Activated naive CD4-positive, alpha-beta T cell (primary cell): ENCODE measurements at regions not wholly inside any gene's neighbourhood (a gene's known extent, or its start where the extent isn't known, plus 50 kb on each side); places are given as distances from the start of the nearest gene placed in this dataset.

Source experiments
- DNase-seq, 4 experiments: peaks; one replicate each; lab custom pipeline; 2025; lab: John Stamatoyannopoulos, UW

DNA sequence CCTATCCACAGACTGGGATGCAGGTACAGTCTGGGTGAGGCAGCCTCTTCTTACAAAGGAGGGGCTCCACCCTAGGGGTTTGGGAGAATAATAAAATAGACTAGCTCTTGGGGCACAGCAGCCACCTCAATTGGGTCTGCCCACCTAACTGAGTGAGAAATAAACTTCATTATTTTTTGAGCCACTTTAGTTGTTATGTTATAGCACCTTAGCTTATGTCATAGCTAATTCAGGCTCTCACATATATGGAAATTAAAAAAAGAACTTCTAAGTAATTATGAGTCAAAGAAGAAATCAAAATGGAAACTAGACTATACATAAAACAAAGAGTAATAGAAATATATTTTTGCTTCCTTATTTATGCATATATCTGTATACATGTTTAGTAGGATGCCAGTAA lies 318.5 kb upstream of the B3GALT2 start:
- DNase-seq, result no peak

DNA sequence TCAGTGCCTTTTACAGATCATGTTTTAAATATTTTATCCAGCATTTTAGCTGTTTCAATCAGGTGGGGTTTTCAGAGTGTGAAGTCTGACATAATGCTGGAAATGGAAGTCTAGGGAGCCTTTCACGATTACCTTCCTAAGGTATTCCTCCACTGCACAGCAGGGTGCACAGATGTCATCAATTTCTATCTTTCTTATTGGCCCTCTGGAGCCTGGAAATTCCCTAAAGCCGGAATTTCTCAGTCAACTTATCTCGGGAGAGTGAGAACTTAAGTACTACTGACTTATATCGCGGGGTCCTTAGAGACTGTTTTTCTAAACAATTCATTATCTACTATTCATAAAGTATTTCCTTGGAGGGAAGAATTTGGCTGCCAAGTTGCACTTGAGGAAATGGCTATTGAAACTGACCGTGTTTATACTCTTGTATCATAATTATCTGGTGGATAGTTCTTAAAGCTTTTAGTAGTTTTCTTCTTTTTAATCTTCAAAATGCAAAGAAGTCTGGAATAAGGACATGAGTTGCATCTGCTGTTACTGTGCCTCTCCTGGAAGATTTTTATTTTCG lies 311.8 kb upstream of the B3GALT2 start:
- no peak for DNase-seq

DNA sequence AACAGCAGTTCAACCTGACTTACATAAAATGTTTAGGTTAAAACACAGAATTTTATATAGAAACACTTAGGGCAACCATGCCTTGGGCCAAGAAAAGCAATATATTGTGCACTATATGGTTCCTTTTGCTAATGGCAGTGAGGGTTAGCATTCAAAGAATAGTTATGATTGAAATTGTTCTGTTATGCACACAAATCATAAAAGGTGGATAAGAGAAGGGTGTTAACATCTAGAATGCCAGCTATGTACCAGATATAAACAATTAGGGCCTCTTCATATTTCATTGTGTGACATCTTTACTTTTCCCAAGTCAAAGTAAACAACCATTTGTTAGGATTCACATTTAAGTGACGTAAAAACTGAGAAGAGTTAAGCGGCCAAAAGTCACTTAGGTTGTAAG lies 308.0 kb upstream of the B3GALT2 start:
- DNase-seq, result no peak

DNA sequence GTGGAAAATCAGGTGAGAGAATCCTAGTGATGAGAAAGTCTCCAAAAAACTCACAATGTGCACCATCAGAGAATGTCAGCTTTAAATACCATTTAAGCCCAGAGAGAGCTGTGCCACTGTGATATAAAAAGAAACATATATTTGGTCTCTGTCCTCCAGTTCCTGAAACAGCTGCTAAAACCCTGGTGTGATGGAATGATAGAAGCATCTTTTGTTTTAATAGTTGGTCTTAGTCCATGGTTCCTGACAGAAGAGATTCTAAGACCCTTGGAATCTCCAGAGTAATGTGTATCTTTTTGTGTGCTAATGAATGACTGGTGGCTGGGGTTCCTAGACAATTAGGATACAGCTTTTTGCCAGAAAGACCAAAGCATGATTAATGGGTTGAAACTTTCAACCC lies 302.8 kb upstream of the B3GALT2 start:
- DNase-seq, result no peak

DNA sequence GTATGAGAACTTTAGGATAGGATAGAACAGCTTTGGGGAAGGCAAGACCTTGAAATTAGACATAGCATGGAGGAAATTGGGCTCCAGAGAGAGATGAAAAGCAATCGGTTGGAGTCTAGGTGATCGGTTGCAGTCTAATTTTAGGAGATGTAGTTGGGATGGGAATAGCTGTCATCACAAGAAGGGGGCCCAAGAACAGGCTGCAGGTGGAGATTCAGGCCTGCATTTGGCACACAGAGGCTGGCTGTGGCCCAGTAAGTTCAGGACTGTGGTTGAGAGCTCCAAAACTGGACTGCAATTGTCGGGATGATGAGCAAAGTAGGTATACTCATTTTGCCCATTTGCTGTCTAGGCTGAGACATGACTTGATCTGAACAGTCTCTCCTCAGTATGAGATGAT lies 301.3 kb upstream of the B3GALT2 start:
- no peak for DNase-seq

DNA sequence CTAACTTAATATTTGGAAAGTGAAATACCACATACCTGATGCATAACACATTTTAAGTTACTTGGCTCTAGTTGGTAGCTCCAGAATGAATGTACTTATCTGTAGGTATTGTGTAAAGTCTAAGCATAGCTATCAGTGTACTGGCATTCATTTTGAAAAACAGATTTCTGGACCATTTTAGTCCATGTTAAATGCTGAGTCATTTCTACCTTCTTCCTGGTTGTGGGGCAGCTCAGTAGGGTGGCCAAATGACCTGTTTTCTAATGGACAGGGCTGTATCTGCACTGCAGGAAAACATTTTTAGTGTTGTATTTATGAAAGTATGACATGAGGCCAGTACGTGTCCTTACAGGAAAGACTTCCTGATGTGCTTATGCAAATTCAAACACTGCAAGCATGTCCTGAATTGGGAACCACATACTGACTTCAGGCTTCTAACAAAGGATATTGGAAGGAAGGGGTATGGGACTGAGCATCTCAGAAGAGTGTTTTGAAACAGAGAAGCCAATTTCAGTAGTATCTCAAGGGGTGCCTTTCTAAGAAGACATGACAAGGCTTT lies 300.3 kb upstream of the B3GALT2 start:
- no peak for DNase-seq

DNA sequence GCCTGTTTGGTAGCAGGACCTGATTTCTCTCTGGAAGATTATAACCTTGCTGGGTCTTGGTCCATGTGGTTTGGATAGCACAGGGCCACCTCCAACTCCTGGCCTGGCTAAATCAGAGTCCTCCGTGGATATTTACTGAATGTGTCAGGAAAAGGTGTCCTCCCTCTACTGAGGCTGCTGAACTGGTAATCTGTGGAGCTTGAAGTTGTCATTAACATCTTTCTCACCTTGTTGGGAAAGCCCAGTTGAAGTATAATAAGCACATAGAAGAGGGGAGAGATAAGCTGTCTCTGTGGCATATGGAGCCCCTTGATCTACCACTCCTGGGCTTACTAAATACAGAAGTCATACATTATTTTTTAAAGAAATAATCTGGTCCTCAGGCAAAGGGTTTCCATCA lies 294.3 kb upstream of the B3GALT2 start:
- DNase-seq, result no peak

DNA sequence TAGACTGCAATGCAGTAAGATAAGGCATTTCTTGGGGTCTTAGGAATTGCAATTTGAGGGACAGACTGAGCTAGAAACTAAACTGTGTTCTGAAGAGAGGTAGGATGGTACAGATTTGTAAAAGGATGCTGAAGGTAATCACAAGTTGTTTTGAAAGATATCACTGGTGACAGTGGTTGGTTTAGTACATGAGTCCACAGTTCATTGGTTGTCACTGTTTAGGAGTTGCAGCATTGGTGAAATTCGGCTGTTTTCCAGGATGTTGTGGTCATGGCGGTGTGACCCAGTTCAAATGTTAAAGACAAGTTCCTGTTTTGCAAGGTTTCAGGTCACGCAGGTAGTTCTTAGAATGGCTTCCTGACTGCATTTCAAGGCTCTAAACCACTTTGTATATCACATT lies 292.8 kb upstream of the B3GALT2 start:
- DNase-seq, result peak in 2 of 4 experiments; percentile 6 to 25

DNA sequence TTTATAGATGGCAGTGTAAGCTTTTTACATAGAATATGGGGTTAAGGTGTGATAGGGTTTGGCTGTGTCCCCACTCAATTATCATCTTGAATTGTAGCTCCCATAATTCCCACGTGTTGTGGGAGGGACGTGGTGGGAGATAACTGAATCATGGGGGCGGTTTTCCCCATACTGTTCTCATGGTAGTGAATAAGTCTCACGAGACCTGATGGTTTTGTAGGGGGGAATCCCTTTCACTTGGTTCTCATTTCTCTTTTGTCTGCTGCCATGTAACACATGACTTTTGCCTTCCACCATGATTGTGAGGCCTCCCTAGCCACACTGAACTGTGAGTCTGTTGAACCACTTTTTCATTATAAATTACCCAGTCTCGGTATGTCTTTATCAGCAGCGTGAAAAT lies 290.3 kb upstream of the B3GALT2 start:
- DNase-seq, result no peak

DNA sequence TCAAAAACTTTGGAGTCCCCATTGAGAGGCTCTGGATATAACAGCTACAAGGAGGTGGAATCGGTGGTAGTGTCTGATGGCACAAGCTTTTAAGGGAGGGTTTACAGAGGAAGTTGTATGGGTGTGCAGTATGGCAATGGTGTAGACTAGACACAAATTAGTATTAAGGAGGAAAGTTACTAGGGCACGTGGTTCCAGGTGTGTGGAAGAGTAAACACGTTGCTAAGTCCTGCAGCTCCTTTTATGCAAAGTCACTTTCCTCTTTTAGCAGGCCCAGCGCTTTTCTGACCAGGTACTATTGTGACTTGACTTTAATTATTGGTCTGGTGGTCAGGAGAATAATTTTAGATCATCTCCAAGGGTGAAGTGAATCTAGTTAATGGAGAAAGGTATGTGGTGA lies 287.5 kb upstream of the B3GALT2 start:
- DNase-seq, result no peak

DNA sequence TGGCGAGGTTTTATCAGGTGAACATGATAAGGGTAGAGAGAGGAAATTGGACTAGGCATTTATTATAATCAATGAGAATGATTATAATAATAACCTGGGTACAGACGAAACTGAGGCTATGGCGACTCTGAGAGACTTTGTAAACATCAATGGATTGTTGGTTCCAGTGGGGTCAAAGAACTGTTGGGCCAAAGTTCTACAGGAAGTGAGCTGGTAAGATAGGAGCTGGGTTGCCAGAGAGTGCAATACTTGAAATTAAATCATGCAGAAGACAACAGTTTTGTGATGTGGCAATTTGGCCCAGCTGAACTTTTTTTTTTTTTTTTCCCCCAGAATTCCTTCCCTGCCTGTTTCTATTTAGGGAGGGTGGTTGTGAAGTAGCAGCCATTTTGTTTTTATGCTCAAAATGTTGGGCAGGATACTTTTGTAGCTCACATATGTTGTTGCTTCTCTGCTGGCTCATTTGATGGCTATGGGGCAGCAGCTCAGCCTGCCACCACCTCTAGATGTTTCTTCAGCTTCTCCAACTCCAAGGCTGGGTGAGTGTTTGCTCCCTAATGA lies 286.5 kb upstream of the B3GALT2 start:
- no peak for DNase-seq

DNA sequence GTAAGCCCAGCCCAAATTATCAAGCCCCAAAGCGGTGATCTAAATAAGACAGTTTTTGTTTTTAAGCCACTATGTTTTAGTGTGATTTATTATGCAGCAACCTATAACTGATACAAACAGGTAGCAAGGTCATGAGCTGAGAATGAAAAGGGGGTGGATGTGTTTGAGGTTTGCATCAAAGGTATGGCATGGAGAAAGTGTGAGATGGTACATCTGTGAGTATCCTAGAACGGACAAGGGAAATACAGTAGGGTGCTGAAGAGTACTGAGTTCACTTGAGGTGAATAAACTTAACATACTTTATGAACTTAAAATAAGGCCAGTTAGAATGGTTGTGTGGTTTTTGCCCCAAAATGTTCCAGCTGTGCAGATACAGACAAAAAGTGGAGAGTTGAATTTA lies 286.0 kb upstream of the B3GALT2 start:
- DNase-seq, result no peak

DNA sequence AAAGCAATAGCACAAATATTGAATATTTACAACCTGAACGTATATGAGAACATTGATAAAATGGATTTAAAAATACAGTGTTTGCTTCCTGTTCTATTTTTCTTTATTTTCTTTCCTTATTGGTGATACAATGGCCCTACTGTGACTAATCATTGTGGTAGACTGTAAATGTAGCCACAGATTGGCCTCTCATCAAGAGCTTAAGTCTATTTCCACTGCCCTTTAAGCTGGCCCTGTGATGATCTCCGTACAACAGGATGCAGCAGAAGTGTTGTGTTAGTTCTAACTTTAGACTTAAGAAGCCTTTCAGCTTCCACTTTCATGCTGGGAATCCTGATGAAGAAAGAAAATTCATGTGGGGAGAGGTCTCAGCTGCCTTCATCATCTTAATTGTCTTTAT lies 285.6 kb upstream of the B3GALT2 start:
- no peak for DNase-seq

DNA sequence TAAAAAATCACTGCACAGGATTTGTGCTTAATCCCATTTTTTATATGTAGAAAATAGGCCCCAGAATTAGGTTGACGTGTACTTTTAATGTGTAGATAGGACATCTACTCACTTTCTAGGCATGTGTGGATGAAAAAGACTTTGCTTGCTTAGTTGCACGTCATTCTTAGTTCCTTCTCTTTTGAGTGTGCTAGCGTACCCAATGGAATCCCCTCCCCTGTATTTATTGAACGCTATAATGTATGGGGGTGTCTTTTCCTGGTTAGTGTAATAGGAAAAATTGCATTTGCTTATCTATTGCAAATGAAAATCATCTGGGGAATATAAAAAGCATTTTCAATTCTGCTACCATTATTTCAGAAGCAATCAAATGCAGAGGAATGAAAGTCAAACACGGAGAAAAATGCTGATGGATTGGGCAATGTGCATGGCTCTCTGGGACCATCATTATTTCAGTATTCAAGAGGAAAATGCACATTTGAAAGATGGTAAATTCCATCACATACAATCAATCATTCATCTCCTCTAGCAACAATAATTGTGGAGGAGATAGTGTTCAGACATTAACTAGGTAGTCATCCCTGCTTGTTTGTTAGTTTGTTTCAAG lies 277.0 kb upstream of the B3GALT2 start:
- no peak for DNase-seq

DNA sequence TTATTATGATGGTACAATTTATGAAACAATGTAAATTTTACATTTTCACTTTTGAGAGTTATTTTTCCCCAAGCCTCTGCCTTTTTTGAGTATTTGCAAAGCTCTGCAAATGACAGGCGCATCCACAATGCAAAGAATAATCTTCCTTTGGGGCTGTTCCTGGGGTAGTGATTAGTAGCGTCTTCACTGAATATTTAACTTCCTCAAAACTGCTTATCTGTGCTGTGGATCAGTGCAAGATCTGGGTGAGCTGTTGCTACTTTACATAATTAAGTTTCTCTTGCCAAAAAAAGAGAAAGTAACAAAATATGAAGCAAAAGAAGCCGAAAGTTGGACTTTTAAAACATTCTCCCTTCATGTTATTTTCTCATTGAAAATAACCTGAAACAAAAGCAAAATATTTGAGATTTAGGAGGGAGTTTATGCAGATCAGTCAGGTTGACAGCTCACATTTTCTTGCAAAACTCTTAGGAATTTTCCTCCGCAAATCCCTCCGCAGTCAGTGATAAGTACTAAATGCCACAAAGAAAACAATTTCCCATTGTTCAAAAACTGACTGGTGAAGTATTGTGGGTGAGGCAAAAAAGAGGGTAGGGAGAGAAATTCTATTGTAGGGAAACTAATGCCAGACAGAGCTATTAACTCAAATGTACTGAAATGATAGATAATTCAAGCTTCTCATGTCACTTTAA lies 276.4 kb upstream of the B3GALT2 start:
- DNase-seq, result no peak

DNA sequence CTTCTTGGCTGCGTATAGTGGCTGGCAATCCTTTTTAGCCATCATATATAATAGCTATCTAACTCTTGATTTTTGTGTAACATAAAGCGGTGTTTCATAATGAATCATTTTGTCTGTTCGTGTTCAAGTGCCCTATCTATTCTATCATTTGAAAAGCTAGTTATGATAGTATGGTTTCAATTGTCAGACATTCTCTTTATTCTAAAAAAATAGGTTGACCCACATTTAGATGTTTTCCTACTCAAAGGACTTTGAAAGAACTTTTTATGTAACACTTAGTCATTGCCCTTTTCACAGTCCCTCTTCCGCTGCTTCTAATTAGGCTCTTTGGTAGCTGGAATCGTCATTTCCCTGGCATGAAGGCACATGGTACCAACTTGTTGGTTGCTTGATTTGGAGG lies 272.2 kb upstream of the B3GALT2 start:
- DNase-seq, result no peak

DNA sequence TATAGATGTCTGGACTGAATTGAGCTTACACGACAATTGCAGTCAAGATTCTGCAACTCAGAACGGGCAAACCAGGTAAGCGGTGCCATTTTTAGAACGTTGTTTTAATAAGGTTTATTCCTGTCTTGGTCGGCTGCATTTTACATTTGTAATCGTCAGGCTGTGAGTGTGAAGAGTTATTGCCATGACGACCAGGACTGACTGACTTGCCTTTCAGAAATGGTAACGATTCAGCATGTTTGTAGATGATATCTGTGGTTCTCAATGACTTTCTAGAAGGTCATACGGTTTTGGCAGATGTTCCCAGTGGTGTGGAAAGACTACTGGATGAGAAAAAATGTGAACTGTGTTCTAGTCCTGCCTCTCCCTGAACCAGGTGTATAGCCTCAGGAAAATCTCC lies 271.3 kb upstream of the B3GALT2 start:
- no peak for DNase-seq

DNA sequence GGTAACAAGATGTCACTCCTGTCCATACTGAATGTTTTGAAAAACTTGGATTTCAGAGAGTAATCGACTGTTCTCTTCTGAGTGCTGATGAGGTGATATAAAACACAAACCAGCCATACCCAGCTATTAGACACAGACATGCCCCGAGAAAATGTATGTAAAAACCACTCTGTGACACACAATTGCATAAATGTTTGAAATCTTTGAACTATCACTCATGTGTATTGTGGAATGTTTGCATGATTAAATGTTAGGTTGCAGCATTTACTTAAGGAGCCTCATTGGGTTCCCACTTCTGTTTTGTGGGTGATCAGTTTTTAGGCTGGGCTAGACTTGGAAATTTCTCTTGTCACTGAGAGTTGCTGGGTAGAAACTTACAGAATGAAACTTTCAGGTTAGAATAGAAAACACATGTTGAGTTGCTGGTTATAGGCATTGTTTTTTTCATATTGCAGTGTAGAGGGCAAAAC lies 270.4 kb upstream of the B3GALT2 start:
- no peak for DNase-seq

DNA sequence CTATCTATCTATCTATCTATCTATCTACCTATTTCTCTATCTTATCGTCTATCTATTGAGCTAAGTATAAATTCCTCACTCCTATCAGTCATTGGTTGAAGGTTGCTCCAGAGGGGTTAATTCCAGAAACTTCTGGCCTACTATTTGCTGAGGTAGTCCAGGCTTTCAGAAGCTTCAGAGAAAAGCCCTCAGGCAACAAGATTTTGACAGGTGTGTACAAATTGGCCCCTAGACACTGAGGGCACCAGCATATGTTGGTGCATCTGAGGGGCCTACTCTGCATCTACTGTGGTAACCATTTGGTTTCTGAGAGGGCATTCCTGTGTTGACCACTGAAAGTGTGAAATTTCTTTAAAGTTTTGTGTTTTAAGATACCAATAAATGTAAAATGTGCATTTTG lies 265.2 kb upstream of the B3GALT2 start:
- no peak for DNase-seq

DNA sequence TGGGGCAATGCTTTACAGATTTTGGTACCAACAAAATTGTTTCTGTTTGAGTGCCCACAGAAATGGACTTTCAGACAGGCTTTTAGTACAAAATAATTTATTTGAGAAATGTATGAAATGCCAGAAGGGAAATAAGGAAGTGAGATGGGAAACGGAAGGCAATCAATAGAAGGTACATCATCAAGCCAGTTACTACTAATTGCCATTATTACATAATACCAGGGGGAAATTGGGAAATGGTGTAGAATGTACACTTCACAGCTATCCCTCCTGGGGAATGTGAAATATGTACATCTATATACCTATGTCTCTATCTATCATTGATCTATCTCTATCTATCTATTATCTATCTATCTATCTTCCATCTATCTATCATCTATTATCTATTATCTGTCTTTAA lies 264.6 kb upstream of the B3GALT2 start:
- no peak for DNase-seq

DNA sequence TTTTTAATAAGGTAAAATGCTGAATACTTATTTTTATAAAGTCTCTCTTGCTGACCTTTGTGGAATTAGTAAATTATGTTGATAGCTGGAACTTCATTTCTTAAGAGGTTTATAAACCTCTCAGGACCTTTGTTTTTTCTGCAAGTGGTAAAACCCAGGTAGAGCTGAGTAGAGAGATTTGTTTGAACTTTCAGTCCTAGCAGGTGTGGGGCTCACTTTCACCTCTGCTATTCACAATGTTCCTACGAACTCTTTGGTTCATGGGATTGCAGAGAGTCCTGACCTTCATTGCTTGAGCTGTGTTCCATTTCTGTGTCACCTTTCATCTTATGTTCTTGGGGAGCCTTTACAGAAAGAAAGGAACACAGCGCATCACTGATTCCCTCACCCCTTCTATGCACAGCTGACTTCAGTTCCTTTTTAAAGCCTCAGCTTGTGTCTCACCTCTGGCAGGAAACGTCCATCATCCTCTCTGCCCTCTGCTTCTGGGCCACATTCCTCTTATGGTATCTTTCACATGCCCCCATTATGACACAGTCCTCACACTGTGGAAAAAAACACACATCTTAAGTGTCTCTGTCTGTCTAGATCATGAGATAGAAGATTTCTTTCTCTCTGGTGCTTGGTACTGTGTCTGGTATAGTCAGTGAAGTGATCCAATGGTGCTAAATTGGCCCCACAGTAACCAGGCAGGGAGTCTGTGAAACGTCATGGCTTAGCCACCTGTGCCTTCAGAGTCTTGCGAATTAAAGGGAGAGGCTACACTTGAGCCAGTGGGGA lies 262.5 kb upstream of the B3GALT2 start:
- no peak for DNase-seq

DNA sequence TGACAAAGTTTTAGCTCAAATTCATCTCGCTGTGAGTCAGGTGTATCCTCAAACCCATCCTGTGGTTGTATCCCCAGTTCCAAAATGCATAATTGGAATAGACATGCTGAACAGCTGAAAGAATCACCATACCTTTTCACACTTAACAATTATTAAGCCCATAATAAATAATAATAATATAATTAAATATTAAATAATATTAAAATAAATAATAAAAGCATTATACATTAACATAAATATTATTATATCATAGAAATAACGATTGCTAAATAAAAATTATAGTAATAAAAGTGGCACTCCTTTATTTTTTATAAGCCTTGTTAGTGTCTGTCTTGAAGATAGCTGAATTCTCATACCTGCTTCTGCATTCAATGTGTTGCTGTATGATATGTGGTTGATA lies 257.5 kb upstream of the B3GALT2 start:
- no peak for DNase-seq
